ENCODE measurements at regions not wholly inside any gene's neighbourhood (a gene's known extent, or its start where the extent isn't known, plus 50 kb on each side); places are given as distances from the start of the nearest gene placed in this dataset.
A peak's percentile ranks its signal among the peaks of the same experiment; 100 is the strongest.

- ATAC-seq = no peak
Observed at GRCh38 chr20:51265361-51265760, 242.5 kb upstream of the KCNG1 start.

GRCh38 chr20:51262240-51262639 lies 239.3 kb upstream of the KCNG1 start:
- ATAC-seq = no peak

GRCh38 chr20:51259455-51259854 lies 236.5 kb upstream of the KCNG1 start:
- no peak for ATAC-seq

- ATAC-seq = peak; percentile 97
Observed at GRCh38 chr20:51258582-51259165, 235.8 kb upstream of the KCNG1 start.

GRCh38 chr20:51255417-51255816 lies 232.5 kb upstream of the KCNG1 start:
- ATAC-seq = no peak

GRCh38 chr20:51253280-51253679 lies 230.4 kb upstream of the KCNG1 start:
- no peak for ATAC-seq

GRCh38 chr20:51249781-51250180 lies 226.9 kb upstream of the KCNG1 start:
- no peak for ATAC-seq

- no peak for ATAC-seq
Observed at GRCh38 chr20:51249215-51249614, 226.3 kb upstream of the KCNG1 start.

GRCh38 chr20:51244466-51244865 lies 221.6 kb upstream of the KCNG1 start:
- no peak for ATAC-seq

GRCh38 chr20:51238675-51239305 lies 215.9 kb upstream of the KCNG1 start:
- no peak for ATAC-seq

GRCh38 chr20:51237791-51238190 lies 214.9 kb upstream of the KCNG1 start:
- ATAC-seq = no peak

- ATAC-seq = no peak
Observed at GRCh38 chr20:51237278-51237677, 214.4 kb upstream of the KCNG1 start.

- no peak for ATAC-seq
Observed at GRCh38 chr20:51236421-51236820, 213.5 kb upstream of the KCNG1 start.

- ATAC-seq = no peak
Observed at GRCh38 chr20:51233345-51233744, 210.4 kb upstream of the KCNG1 start.

- peak; percentile 34 for ATAC-seq
Observed at GRCh38 chr20:51230727-51231126, 207.8 kb upstream of the KCNG1 start.

- ATAC-seq = no peak
Observed at GRCh38 chr20:51228763-51229162, 205.9 kb upstream of the KCNG1 start.

- no peak for ATAC-seq
Observed at GRCh38 chr20:51227744-51228143, 204.8 kb upstream of the KCNG1 start.

- no peak for ATAC-seq
Observed at GRCh38 chr20:51223183-51223720, 200.3 kb upstream of the KCNG1 start.

- ATAC-seq = peak; percentile 93
Observed at GRCh38 chr20:51221791-51222408, 199.0 kb upstream of the KCNG1 start.

- ATAC-seq = no peak
Observed at GRCh38 chr20:51221103-51221502, 198.2 kb upstream of the KCNG1 start.

GRCh38 chr20:51220293-51220706 lies 197.4 kb upstream of the KCNG1 start:
- ATAC-seq = peak; percentile 48

- ATAC-seq = no peak
Observed at GRCh38 chr20:51219544-51219943, 196.6 kb upstream of the KCNG1 start.

GRCh38 chr20:51218603-51219002 lies 195.7 kb upstream of the KCNG1 start:
- no peak for ATAC-seq
